H1 (cell line): ENCODE measurements at regions not wholly inside any gene's neighbourhood (a gene's known extent, or its start where the extent isn't known, plus 50 kb on each side); places are given as distances from the start of the nearest gene placed in this dataset.

Experiments
- BACH1 ChIP-seq: IDR thresholded peaks from 2 replicates; pipeline ENCODE4 v1.6.1; 2012; ENCODE audit warnings: low read length, improper control_type of control experiment
- JUND ChIP-seq: IDR thresholded peaks from 2 replicates; pipeline ENCODE4 v1.6.1; 2011; ENCODE audit warnings: mild to moderate bottlenecking, improper control_type of control experiment, low read length
- PHF8 ChIP-seq: fragments of 200-600 bp; sonication (generic); conservative IDR thresholded peaks from 2 replicates; pipeline ENCODE4 v1.7.1; 2012; ENCODE audit warnings: low read depth, mild to moderate bottlenecking, inconsistent platforms, low read length, moderate library complexity
- SIX5 ChIP-seq: IDR thresholded peaks from 2 replicates; pipeline ENCODE4 v1.6.1; 2011; ENCODE audit warnings: mild to moderate bottlenecking, low read depth, low read length

DNA sequence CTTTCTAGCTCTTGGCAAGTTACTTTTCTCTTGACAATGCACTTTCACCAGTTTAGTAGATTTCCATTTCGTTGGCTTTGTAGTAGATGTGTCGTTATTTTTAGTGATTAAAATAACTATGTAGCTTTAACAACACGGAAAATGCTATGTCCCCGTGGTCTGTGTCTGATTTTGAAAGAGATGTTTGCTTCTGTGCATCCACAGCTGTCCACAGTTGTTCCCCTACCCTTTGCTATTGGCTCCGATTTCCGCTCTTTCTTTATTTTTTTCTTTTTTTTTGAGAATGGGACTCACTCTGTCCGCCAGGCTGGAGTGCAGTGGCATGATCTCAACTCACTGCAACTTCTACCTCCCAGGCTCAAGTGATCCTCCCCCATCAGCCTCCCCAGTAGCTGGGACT, 533.9 kb downstream of the IRX1 start (continued):
- no peak for TF ChIP-seq SIX5
- no peak for TF ChIP-seq PHF8
- TF ChIP-seq JUND = no peak
- TF ChIP-seq BACH1 = no peak
